DND-41 (cell line): ENCODE measurements at regions not wholly inside any gene's neighbourhood (a gene's known extent, or its start where the extent isn't known, plus 50 kb on each side); places are given as distances from the start of the nearest gene placed in this dataset.

ENCODE experiments used
- EZH2 ChIP-seq: IDR thresholded peaks from 3 replicates; pipeline ENCODE4 v1.6.1; 2012; ENCODE audit warnings: borderline replicate concordance, low read depth, mild to moderate bottlenecking, moderate library complexity, low read length, inconsistent platforms; ENCODE audit not compliant: severe bottlenecking
- TF ChIP-seq, protein P1 (sequence below): IDR thresholded peaks from 2 replicates; pipeline ENCODE4 v1.5.1; 2012; ENCODE audit warnings: borderline replicate concordance, low read length, moderate library complexity, mild to moderate bottlenecking; ENCODE audit not compliant: poor library complexity, severe bottlenecking; ENCODE audit errors: extremely low read depth

DNA sequence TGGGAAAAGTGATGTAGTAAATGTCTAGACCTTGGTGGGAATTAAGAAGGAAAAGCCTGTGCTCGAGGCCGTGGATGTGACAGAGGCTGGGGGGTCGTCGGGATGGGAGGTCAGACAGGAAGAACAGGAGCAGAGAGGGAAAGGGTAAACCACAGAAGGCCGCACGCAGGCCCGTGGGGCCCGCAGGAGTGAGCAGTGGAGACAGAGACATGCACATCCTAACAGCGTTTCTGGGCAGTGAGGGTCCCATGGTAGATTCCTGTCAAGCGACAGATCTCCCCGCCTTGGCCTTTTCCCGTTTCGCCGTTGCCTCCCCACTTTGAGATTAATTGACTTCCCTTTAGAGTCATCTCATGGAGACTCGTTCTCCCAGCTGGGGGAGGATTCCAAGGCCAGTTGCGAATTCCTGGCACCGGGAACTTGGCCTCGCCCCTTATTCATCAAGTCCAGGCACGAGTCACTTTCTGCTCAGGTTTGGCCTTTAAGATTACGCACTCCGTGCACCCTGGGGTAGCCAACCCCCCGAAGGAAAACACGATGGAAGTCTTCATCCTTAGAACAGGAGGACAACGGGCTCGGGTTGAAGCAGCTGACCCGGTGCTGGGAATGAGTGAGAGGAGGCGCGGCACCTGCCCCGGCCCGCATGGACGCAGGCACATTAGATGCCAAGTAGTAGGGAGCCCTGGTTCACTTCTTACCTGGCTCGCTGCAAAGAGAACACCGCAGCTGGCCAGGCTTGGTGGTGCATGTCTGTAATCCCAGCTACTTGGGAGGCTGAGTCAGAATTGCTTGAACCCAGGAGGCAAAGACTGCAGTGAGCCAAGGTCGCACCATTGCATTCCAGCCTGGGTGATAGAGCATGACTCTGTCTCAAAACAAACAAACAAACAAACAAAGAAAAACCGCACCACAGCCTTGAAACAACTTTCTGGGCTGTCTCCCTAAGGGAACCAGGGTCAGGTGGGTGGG lies 315.2 kb upstream of the SHH start:
- TF ChIP-seq, protein P1, sequence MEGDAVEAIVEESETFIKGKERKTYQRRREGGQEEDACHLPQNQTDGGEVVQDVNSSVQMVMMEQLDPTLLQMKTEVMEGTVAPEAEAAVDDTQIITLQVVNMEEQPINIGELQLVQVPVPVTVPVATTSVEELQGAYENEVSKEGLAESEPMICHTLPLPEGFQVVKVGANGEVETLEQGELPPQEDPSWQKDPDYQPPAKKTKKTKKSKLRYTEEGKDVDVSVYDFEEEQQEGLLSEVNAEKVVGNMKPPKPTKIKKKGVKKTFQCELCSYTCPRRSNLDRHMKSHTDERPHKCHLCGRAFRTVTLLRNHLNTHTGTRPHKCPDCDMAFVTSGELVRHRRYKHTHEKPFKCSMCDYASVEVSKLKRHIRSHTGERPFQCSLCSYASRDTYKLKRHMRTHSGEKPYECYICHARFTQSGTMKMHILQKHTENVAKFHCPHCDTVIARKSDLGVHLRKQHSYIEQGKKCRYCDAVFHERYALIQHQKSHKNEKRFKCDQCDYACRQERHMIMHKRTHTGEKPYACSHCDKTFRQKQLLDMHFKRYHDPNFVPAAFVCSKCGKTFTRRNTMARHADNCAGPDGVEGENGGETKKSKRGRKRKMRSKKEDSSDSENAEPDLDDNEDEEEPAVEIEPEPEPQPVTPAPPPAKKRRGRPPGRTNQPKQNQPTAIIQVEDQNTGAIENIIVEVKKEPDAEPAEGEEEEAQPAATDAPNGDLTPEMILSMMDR, result no peak
- no peak for TF ChIP-seq EZH2
